Tibial artery (tissue), 4 donors: ENCODE measurements at regions not wholly inside any gene's neighbourhood (a gene's known extent, or its start where the extent isn't known, plus 50 kb on each side); places are given as distances from the start of the nearest gene placed in this dataset.

Source experiments
- DNase-seq, 2 donors: peaks; one replicate each; pipeline ENCODE4 v3.0.0-alpha.2; 2019
- H3K27ac ChIP-seq, 2 donors: fragments of 200-600 bp; sonication (generic) in 1 of 2; 1 replicate in 1 of 2; 2 replicates in 1 of 2; pipeline ENCODE4 v1.5.1; 2018 to 2019; ENCODE audit warnings: mild to moderate bottlenecking in 1 of 2
- H3K27me3 ChIP-seq, 2 donors: fragments of 200-600 bp; sonication (generic) in 1 of 2; one replicate each; pipeline versions ENCODE4 v1.5.1 to v1.6.0; 2016 to 2019
- H3K36me3 ChIP-seq, 3 donors: fragments of 200-600 bp; sonication (generic) in 2 of 3; one replicate each; pipeline ENCODE4 v1.5.1; 2016 to 2019; ENCODE audit warnings: mild to moderate bottlenecking in 2 of 3
- H3K4me1 ChIP-seq, 4 donors: fragments of 200-600 bp; sonication (generic) in 2 of 4; 1 replicate in 3 of 4; 2 replicates in 1 of 4; pipeline ENCODE4 v1.5.1; 2016 to 2019
- H3K4me3 ChIP-seq, 2 donors: fragments of 200-600 bp; sonication (generic) in 1 of 2; 1 replicate in 1 of 2; 2 replicates in 1 of 2; pipeline ENCODE4 v1.5.1; 2018 to 2019; ENCODE audit warnings: mild to moderate bottlenecking in 2 of 2
- H3K9me3 ChIP-seq, 3 donors: fragments of 200-600 bp; sonication (generic) in 1 of 3; one replicate each; pipeline ENCODE4 v1.5.1; 2016 to 2019
- intact Hi-C: fragments of 100-400 bp; cut with DNase I; formaldehyde crosslinking; loops from one replicate; pipeline ENCODE4 v1.15.0; 2023; ENCODE audit warnings: low total_unique reads
- TF ChIP-seq, protein P1 (sequence below), 2 experiments: fragments of 200-600 bp in 1 of 2; fragments of 450-650 bp in 1 of 2; IDR thresholded peaks; one replicate each; pipeline ENCODE4 v1.5.1; 2017 to 2019; ENCODE audit warnings: antibody characterized with exemption in 2 of 2, mild to moderate bottlenecking in 1 of 2, moderate library complexity in 1 of 2

DNA sequence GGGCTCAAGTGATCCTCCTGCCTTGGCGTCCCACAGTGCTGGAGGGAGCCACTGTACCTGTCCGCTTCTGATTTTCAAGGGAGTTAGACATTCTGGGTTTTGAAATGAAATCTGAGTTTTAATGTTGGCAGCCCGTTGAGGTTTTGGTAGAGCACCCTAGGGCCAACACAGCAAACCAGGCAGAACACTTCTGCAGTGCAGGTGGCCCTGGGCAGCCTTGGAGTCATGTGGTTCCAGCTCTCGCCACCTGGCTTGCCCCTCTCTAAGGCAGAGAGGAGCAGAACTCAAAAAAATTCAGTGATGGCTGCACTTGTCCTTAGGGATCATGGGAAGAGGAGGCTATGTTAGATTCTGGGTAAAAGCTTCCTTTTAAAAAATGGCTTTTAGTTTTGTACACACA lies 74.9 kb downstream of the CLDN34 start:
- Histone ChIP-seq H3K27ac (no peak overlapping the region), H3K9me3 (no peaks in the 10 kb centered on the region), H3K4me1 (peaks cover 0 to 24% (median 8%) of the 10 kb centered on the region in 4 donors), H3K36me3 (no peaks in the 10 kb centered on the region), H3K27me3 (no peaks in the 10 kb centered on the region), H3K4me3 (no peak overlapping the region)
- TF ChIP-seq, protein P1, sequence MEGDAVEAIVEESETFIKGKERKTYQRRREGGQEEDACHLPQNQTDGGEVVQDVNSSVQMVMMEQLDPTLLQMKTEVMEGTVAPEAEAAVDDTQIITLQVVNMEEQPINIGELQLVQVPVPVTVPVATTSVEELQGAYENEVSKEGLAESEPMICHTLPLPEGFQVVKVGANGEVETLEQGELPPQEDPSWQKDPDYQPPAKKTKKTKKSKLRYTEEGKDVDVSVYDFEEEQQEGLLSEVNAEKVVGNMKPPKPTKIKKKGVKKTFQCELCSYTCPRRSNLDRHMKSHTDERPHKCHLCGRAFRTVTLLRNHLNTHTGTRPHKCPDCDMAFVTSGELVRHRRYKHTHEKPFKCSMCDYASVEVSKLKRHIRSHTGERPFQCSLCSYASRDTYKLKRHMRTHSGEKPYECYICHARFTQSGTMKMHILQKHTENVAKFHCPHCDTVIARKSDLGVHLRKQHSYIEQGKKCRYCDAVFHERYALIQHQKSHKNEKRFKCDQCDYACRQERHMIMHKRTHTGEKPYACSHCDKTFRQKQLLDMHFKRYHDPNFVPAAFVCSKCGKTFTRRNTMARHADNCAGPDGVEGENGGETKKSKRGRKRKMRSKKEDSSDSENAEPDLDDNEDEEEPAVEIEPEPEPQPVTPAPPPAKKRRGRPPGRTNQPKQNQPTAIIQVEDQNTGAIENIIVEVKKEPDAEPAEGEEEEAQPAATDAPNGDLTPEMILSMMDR (IDR thresholded peaks at IDR 0.05) = no peak
- no peak for DNase-seq
- intact Hi-C loops = no loop called here

DNA sequence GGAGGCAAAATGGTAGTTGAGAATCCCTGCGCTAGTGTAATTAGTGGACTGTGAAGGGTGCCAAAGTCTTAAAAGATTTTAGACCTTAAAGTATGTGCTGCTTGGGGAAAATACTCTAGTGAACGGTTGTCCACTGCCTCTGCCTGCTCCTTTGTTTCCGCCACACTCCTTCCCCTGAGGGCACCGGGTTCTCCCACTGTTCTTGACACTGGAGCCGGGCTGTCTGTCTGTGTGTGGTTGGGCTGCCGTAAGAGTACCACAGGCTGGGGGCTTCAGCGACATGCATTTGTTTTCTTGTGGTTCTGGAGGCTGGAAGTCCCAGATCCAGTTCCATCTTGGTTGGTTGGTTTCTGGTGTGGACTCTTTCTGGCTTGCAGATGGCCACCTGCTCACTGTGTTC lies 76.2 kb downstream of the CLDN34 start:
- no peak for DNase-seq
- intact Hi-C loops = no loop called here
- Histone ChIP-seq H3K4me1 (peaks cover 0 to 35% (median 8%) of the 10 kb centered on the region in 4 donors), H3K9me3 (no peaks in the 10 kb centered on the region), H3K27ac (no peak overlapping the region), H3K36me3 (no peaks in the 10 kb centered on the region), H3K27me3 (no peaks in the 10 kb centered on the region), H3K4me3 (no peak overlapping the region)
- TF ChIP-seq, protein P1 (IDR thresholded peaks at IDR 0.05) = no peak

DNA sequence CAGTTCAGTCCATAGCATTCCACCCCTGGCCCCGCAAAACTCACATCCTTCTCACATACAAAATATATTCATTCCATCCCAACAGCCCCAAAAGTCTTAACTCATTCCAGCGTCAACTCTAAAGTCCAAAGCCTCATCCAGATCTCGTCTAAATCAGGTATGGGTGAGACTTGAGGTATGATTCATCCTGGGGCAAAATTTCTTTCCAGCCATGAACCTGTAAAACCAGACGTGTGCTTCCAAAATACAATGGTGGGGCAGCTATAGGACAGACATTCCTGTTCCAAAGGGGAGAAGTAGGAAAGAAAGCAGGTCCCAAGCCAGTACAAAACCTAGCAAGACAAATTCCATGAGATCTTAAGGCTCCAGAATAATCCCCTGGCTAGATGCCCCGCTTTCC lies 76.9 kb downstream of the CLDN34 start:
- Histone ChIP-seq H3K9me3 (no peaks in the 10 kb centered on the region), H3K27me3 (no peaks in the 10 kb centered on the region), H3K4me1 (peaks cover 0 to 41% (median 11%) of the 10 kb centered on the region in 4 donors), H3K27ac (peak overlapping the region in 1 of 2 donors; percentile 68), H3K4me3 (no peak overlapping the region), H3K36me3 (no peaks in the 10 kb centered on the region)
- intact Hi-C loops = no loop called here
- TF ChIP-seq, protein P1 (IDR thresholded peaks at IDR 0.05) = no peak
- DNase-seq = no peak

DNA sequence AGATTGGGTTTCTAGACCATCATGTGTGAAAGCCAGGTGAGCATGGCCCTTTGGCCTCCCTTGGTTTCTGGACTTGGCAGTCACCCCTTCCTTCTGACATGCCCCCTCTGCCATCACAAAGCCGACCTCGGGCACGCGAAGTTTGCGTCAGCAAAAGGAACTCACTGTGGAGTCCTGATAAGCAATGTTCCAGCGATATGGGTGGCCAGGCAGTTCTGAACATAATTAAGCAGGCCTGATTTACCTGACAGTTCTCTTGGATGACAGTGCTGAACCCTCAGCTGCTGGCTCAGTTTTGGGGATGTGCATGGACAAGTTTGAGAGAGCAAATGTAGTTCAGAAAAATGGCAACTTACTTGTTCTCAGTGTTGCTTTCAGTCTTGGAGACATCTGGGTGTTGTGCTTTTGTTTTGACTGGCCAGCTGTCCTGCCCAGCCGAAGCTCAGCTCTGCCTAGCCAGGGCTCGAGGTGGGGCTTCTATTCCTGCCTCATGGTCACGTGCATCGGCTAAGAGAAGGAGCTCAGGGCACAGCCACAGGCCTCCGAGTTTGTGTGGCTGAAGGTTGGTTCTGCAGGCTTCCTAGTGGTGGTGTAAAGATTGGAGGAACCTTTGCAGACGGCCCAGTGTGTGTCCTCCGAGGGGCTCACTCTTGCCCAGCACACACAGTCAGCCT lies 78.3 kb downstream of the CLDN34 start:
- Histone ChIP-seq H3K36me3 (no peaks in the 10 kb centered on the region), H3K4me1 (peaks cover 0 to 56% (median 20%) of the 10 kb centered on the region in 4 donors), H3K27ac (peak overlapping the region; percentile 50 to 68), H3K4me3 (no peak overlapping the region), H3K9me3 (no peaks in the 10 kb centered on the region), H3K27me3 (no peaks in the 10 kb centered on the region)
- TF ChIP-seq, protein P1 (IDR thresholded peaks at IDR 0.05) = no peak
- peak; percentile 55 to 87 for DNase-seq
- intact Hi-C loops = no loop called here

DNA sequence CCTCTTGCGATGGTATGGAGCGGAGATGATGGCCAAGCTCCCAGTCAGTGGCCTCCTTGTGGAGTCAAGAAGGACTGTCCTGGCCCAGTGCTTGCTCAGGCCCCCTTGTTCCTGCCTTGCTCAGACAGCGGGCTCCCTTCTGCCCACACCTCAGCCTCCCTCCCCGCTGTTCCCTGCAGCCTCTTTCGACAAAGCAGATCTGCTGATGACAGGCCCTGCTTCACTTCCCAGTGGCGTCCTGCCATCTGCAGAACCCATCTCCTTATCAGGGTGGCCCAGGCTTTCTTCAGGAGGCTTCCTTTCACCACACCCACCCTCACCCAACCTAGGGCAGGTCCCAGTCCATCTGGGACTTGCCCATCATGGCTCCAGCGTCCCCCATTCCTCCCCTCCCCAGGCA lies 80.0 kb downstream of the CLDN34 start:
- peaks cover 0 to 70% (median 26%) of the 10 kb centered on the region in 4 donors for H3K4me1 ChIP-seq
- H3K36me3 ChIP-seq = no peaks in the 10 kb centered on the region
- no peak overlapping the region for H3K4me3 ChIP-seq
- H3K27ac ChIP-seq = no peak overlapping the region
- TF ChIP-seq, protein P1 (IDR thresholded peaks at IDR 0.05) = no peak
- intact Hi-C loops = no loop called here
- H3K9me3 ChIP-seq = no peaks in the 10 kb centered on the region
- no peak for DNase-seq
- H3K27me3 ChIP-seq = no peaks in the 10 kb centered on the region
